Activated B cell treated with CpG ODN at 0.5 μM for 24 hours (primary cell): ENCODE measurements at regions not wholly inside any gene's neighbourhood (a gene's known extent, or its start where the extent isn't known, plus 50 kb on each side); places are given as distances from the start of the nearest gene placed in this dataset.

ENCODE experiments used
- ATAC-seq: fragments of 200-7000 bp; cut with Tn5 transposase; one replicate; pipeline ENCODE4 v1.10.0; 2021; ENCODE audit warnings: low read depth, mild to moderate bottlenecking, moderate library complexity
- CTCF ChIA-PET: fragments of 350-600 bp; sonication (Branson Sonifier 250); formaldehyde crosslinking; loops from one replicate; lab custom pipeline; 2021; ENCODE audit warnings: antibody characterized with exemption; lab: Charles Lee
- POLR2A ChIA-PET: fragments of 350-600 bp; sonication (Branson Sonifier 250); formaldehyde crosslinking; loops from one replicate; lab custom pipeline; 2021; ENCODE audit warnings: antibody characterized with exemption; lab: Charles Lee
- DNase-seq: peaks from one replicate; pipeline ENCODE4 v3.0.0; 2022
- H3K27ac Mint-ChIP-seq: one replicate; pipeline ENCODE4 v1.8.0; 2020; ENCODE audit warnings: mixed read lengths
- H3K27me3 Mint-ChIP-seq: one replicate; pipeline ENCODE4 v1.8.0; 2021; ENCODE audit warnings: mixed read lengths
- H3K36me3 Mint-ChIP-seq: one replicate; pipeline ENCODE4 v1.8.0; 2021; ENCODE audit warnings: low read depth, mixed read lengths
- H3K4me1 Mint-ChIP-seq: one replicate; pipeline ENCODE4 v1.8.0; 2021; ENCODE audit warnings: mixed read lengths
- H3K4me3 Mint-ChIP-seq: one replicate; pipeline ENCODE4 v1.8.0; 2020; ENCODE audit warnings: mild to moderate bottlenecking, mixed read lengths
- H3K9me3 Mint-ChIP-seq: one replicate; pipeline ENCODE4 v1.8.0; 2020; ENCODE audit warnings: mixed read lengths
- intact Hi-C: fragments of 100-400 bp; cut with micrococcal nuclease; formaldehyde crosslinking; loops from one replicate; pipeline ENCODE4 v1.15.1; 2024
- TF ChIP-seq, protein P1 (sequence below): fragments of 200-600 bp; IDR thresholded peaks from one replicate; pipeline ENCODE4 v1.8.0; 2022; ENCODE audit warnings: antibody characterized with exemption, mild to moderate bottlenecking

DNA sequence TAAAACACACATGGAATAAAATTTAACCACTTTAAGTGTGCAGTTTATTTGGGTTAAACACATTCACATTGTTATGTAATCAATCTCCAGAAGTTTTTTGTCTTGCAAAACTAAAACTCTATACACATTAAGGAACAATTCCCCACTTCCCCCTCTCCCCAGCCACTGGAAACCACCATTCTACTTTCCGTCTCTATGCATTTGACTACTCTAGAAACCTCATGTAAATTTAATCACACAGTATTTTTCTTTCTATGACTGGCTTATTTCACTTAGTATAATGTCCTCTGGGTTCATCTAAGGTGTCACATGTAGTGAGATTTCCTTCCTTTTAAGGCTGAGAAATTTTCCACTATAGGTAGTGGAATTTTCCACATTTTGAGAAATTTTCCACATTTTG is 568.7 kb upstream of the UBE2E2 start:
- Mint-ChIP-seq H3K4me3 (no peak overlapping the region), H3K9me3 (peaks cover 14% of the 10 kb centered on the region), H3K27ac (no peak overlapping the region), H3K4me1 (no peaks in the 10 kb centered on the region), H3K27me3 (no peaks in the 10 kb centered on the region), H3K36me3 (no peaks in the 10 kb centered on the region)
- DNase-seq (no peak), ATAC-seq (no peak)
- POLR2A ChIA-PET, result no interaction called here
- intact Hi-C loops, result no loop called here
- CTCF ChIA-PET, result no interaction called here
- TF ChIP-seq, protein P1, sequence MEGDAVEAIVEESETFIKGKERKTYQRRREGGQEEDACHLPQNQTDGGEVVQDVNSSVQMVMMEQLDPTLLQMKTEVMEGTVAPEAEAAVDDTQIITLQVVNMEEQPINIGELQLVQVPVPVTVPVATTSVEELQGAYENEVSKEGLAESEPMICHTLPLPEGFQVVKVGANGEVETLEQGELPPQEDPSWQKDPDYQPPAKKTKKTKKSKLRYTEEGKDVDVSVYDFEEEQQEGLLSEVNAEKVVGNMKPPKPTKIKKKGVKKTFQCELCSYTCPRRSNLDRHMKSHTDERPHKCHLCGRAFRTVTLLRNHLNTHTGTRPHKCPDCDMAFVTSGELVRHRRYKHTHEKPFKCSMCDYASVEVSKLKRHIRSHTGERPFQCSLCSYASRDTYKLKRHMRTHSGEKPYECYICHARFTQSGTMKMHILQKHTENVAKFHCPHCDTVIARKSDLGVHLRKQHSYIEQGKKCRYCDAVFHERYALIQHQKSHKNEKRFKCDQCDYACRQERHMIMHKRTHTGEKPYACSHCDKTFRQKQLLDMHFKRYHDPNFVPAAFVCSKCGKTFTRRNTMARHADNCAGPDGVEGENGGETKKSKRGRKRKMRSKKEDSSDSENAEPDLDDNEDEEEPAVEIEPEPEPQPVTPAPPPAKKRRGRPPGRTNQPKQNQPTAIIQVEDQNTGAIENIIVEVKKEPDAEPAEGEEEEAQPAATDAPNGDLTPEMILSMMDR, result no peak

DNA sequence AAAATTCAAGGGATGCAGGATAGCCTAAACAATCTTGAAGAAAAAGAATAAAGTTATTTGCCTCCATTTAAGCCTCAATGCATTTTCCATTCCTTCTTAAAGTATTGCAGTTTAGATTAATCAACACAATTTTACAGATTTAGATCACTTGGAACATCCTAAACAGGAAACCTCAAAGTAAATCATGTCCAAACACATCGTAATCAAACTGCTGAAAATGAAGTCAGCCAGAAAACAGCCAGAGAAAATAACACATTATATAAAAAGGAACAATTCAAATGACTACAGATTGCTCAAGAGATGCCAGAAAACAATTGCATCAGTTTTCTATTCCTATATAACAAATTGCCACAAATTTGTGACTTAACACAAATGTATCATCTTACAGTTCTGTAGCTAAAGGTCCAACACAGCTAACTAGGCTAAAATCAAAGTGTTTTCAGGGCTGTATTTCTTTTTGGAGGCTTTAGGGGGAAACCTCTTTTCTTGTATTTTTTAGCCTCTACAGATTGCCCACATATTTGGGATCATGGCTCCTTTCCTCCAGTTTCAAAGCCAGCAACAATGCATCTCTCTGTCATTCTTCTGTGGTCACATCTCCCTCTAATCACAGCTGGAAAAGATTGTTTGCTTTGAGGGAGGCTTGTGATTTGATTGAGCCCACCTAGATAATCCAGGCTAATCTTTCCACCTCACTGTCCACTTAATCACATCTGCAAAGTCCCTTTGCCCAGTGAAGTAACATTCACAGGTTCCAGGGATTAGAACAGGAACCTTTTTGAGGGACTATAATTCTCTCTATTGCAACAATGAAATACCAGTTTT is 543.3 kb upstream of the UBE2E2 start:
- ATAC-seq (no peak), DNase-seq (no peak)
- intact Hi-C loops, result no loop called here
- no peaks in the 10 kb centered on the region for H3K27me3 Mint-ChIP-seq
- H3K27ac Mint-ChIP-seq, result no peak overlapping the region
- TF ChIP-seq, protein P1, result no peak
- ChIA-PET CTCF (no interaction called here), POLR2A (no interaction called here)
- no peaks in the 10 kb centered on the region for H3K4me1 Mint-ChIP-seq
- H3K9me3 Mint-ChIP-seq, result no peaks in the 10 kb centered on the region
- H3K36me3 Mint-ChIP-seq, result no peaks in the 10 kb centered on the region
- H3K4me3 Mint-ChIP-seq, result no peak overlapping the region

DNA sequence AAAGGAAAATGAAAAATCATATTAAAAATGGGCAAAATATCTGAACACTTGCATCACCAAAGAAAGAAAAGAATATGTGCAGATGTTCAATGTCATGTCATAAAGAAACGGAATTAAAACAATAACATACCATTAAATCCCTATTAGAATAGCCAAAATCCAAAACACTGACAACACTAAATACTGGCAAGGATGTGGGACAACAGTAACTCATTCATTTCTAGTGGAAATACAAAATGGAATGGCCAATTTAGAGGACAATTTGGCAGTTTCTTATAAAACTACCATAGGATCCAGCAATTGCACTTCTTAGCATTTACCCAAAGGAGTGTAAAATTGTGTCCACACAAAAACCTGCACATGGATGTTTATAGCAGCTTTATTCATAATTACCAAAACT is 542.5 kb upstream of the UBE2E2 start:
- ChIA-PET POLR2A (no interaction called here), CTCF (no interaction called here)
- intact Hi-C loops, result no loop called here
- Mint-ChIP-seq H3K27me3 (no peaks in the 10 kb centered on the region), H3K4me1 (no peaks in the 10 kb centered on the region), H3K4me3 (no peak overlapping the region), H3K36me3 (no peaks in the 10 kb centered on the region), H3K9me3 (no peaks in the 10 kb centered on the region), H3K27ac (no peak overlapping the region)
- ATAC-seq, result no peak
- no peak for DNase-seq
- TF ChIP-seq, protein P1, result no peak

DNA sequence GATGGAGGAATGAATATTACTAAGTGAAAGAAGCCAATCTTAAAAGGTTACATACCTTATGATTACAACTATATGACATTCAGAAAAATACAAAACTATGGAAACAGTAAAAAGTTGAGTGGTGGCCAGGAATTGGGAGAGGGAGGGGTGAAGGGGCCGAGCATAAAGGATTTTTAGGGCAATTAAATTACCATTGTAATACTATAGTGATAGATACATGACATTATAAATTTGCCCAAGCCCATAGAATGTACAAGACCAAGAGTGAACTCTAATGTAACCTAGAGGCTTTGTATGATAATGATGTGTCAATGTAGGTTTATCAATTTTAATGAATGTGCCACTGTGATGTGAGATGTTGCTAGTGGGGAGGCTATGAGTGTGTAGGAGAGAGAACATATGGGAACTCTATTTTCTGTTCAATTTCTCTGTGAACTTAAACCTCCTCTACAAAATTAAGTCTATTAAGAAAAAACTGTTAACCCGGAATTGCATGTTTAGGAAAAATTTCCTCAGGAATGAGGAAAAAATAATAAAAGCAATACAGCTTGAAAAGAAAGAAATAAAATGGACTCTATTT is 541.9 kb upstream of the UBE2E2 start:
- no peak for DNase-seq

DNA sequence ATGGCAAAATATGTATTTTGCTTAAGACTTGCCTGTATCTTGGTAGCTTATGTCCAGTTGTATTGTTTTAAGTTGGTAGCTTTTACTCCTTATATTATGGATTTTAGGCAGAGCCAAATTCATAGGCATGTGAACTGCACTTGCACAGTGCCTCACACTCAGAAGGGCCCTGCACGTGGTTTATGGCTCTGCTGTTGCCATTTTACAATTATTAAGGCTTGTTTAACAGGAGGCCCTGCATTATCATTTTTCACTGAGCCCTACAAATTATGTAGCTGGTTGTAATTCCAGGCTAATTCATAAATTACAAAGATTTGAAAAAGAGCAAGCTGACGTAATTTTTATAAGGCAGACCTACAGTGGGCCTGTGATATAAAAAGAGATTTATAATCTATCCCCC is 537.6 kb upstream of the UBE2E2 start:
- ATAC-seq, result no peak
- intact Hi-C loops, result no loop called here
- DNase-seq, result no peak
- H3K9me3 Mint-ChIP-seq, result no peaks in the 10 kb centered on the region
- TF ChIP-seq, protein P1, result no peak
- no peaks in the 10 kb centered on the region for H3K36me3 Mint-ChIP-seq
- no peak overlapping the region for H3K4me3 Mint-ChIP-seq
- no peaks in the 10 kb centered on the region for H3K27me3 Mint-ChIP-seq
- no peak overlapping the region for H3K27ac Mint-ChIP-seq
- H3K4me1 Mint-ChIP-seq, result no peaks in the 10 kb centered on the region
- ChIA-PET CTCF (no interaction called here), POLR2A (no interaction called here)

More for the DNA sequence above, 541.9 kb upstream of the UBE2E2 start:
- Mint-ChIP-seq H3K36me3 (no peaks in the 10 kb centered on the region), H3K4me3 (no peak overlapping the region), H3K27me3 (no peaks in the 10 kb centered on the region), H3K4me1 (no peaks in the 10 kb centered on the region), H3K9me3 (no peaks in the 10 kb centered on the region), H3K27ac (no peak overlapping the region)
- intact Hi-C loops, result no loop called here
- no peak for ATAC-seq
- TF ChIP-seq, protein P1, result no peak
- ChIA-PET POLR2A (no interaction called here), CTCF (no interaction called here)
